NCI-H69 (cell line): ENCODE measurements at regions not wholly inside any gene's neighbourhood (a gene's known extent, or its start where the extent isn't known, plus 50 kb on each side); places are given as distances from the start of the nearest gene placed in this dataset.
A peak's percentile ranks its signal among the peaks of the same experiment; 100 is the strongest.

Experiments
- DNase-seq: peaks from one replicate; lab custom pipeline; 2025; lab: John Stamatoyannopoulos, UW

DNA sequence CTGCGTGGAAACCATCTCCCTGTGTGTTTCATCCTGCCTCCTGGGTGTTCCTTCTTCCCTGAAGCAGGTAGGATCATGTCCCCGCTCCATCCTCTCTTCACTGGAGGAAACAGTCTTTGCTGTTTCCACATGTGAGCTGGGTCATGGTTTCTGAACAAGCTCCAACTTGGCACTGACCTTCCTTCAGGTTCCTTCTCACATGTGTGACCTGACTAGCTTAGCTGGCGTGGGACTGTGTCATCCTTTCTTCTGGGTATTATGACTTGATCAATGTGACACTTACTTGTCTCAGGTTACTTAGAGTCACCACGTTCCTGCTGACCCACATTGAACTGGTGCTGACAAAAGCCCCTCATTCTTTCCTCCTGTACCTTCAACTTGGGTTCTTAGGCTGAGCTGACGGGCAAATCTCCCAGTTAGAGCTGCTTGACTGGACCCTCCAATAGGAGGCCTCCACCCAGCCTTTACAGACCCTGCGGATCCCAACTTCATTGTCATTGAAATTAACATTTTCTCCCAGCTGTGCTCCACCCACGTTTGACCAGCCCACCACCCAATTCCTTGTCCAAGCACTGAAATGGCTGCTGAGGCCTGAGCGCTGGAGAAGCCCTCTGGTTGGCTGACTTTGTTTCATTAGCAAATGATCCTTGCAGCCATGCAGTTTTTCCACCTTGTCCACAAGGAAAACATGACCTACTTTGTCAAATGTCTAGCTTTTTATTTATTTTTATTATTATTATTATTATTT lies 128.1 kb downstream of the DDX1 start:
- no peak for DNase-seq

DNA sequence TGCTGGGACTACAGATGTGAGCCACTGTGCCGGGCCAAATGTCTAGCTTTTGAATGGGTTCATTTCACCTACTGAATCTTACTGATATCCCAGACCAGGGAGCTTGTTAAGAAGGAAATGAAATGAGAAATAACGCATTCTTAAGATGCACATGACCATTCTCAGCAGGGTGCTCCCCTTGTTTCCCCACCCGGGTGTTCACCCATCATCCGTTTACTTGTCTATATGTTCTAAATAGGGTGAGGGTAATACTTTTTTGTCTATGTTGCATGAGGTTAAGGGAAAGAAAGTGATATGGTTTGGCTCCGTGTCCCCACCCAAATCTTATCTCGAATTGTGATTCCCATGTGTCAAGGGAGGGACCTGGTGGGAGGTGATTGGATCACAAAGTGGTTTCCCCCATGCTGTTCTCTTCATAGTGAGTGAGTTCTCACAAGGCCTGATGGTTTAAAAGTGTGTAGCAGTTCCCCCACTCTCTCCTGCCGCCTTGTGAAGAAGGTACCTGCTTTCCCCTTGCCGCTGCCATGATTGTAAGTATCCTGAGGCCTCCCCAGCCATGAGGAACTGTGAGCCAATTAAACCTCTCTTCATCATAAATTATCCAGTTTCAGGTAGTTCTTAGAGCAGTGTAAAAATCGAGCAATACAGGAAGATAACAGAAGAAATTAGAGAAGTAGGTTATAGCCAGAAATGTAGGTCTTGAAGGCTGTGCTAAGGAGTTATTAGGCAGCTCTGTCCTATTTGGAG lies 129.1 kb downstream of the DDX1 start:
- no peak for DNase-seq

DNA sequence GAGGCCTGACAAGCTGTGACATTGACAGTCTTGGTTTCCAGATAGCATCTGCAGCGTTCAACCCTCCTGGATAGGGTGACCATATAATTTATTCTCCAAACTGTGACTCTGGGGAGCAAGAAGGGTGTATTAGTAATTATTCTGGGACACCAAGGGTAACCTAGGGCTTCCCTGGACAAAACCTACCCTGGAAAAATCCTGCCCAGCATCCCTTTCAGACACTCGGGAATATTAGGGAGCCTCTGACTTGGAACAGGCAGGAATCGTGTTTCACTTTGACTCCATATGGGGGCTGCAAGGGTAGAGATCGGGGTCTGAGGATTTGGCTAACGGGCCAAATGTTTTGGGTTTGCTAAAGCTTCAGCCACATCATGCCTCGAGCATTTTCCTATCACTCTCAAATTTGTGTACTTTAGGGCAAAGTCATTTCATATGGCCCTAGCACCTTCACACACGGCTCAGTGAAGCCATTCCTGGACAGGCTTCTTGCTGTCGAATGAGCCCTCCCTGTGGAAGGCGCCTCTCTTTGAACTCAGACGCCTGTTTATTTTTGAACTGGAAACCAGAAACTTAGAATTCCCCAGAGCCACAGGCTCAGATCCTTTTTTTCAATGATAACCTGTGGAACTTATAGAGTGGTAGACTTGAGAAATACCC lies 129.9 kb downstream of the DDX1 start:
- DNase-seq, result no peak

DNA sequence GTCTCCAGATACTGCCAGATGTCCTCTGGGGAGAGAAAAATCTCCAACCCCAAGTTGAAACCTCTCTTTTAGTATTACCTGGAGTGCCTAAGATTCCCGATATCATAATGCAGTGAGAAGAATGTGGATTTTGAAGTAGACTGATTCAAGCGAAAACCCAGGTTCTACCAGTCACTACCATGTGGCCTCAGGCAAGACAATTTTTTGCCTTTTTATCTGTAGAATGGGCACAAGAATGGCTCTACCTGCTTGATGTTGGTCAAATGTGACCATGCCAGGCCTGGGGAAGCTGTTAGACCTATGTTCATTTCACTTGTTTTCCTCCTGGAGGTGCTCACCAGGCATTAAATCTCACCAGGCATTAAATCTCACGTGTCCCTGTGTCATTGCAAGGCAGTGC lies 131.3 kb downstream of the DDX1 start:
- no peak for DNase-seq

DNA sequence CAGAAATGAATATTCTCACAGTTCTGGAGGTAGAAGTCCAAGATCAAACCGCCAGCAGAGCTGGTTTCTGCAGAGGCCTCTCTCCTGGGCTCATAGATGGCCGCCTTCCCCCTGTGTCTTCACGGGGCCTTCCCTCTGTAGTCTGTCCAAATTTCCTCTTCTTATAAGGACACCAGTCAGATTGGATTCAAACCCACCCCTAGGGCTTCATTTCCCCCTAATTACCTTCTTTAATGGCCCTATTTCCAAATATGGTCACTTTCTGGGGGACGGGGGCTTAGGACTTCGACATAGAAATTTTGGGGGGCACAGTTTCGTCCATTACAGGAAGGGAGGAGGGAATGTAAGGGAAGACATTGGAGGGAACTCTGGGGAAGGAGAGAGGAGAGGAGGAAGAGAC lies 132.6 kb downstream of the DDX1 start:
- DNase-seq, result no peak

DNA sequence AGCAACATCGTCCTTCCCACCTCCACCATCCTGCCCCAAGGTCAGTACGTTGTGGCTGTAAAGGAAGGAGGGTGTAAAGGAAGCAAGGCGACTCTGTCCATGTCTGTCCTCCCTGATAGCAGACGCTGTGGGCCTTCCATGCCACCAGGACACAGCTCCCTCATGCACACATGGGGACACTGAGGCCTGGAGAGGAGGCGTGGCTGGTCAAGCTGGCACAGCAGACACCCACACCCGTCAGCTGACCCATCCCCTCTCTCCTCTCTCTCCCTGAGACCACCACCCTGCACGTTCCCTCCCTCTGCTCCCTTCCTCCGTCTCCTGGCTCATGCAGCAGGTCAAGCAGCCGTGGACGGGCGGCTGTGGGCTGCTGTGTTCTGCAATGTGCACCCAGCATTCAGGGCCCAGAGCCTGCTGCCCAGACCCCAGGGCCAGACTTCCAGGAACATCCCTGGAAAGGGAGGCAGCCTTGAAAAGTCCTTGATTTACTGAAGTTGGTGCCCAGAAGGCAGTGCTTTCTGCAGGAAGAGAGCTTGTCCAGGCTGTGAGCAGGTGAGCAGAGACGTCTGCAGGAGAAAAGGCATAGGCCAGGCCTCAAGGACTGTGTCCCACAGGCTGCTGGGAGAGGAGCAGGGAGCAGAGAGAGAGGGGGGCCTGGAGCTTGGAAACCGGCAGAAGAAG lies 133.6 kb downstream of the DDX1 start:
- DNase-seq, result no peak

DNA sequence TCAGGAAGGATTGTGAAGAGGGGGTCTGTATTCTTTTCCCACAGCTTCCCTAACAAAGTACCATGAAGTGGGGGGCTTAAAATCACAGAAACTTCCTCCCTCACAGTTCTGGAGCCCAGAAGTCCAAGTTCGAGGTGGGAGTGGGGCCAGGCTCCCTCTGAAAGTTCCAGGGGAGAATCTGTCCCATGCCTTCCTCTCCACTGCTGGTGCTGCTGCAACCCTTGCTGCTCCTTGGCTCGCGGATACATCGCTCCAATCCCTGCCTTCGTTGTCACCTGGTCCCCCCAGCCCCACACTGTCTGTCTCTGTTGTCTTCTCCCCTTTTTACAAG lies 134.1 kb downstream of the DDX1 start:
- no peak for DNase-seq

DNA sequence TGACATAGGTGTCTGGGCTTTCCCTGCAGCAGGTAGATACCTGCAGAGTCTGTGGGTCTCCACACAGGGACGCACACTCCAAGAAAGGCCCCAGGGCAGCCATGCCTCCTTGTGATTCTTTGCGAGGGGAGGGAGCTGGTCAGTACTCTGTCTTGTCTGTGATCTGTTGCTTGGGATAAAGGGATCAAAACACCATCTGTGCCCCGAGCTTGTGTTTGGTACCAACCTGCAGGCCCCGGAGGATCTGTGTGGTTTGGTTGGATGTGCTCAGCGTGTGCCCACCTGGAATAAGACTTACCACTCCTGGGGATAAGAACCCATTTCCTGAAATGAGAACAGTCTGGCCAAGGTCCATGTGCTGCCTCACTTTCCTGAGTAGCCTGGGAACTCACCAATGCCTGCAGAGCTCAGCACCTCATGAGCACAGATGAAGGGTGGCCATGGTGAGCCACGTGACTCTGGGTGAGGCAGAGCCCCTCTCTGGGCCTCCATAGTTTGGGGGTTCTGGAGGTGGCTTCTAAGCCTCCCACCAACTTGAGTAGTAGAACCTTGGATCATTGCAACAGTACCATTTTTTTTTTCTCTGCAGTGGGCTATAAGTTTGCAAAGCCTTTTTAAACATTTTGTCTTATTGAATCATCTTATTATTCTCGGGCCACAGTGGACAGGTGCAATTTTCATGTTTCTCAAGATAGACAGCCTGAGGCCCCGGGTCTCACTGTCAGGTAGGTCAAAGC lies 134.8 kb downstream of the DDX1 start:
- DNase-seq, result no peak

DNA sequence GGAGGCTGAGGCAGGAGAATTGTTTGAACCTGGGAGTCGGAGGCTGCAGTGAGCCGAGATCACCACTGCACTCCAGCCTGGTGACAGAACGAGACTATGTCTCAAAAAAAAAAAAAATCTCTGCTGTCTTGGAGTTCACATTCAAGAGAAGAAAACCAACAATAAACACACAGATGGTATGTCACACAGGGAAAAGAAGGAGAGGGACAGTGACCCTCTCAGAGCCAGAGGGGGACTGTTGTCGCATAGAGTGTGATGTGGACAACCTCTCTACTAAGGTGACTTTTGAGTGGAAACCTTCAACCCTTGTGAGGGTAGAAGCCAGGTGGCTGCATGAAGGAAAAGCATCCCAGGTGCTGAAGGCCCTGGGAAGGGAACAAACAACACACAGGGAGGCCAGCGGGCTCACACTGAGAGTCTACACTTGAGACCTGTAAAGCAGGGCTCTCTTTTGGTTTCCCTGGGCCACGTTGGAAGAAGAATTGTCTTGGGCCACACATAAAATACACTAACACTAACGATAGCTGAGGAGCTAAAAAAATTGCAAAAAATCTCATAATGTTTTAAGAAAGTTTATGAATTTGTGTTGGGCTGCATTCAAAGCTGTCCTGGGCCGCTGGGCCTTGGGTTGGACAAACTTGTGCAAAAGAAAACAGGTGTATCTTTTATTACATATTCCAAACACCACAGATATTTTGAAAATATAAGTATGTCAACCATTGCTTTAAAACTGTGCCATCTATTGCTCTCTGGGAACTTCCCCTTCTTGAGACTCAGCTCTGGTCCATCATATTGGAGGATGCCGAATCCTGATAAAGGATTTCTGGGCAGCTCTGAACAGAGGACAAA lies 136.0 kb downstream of the DDX1 start:
- no peak for DNase-seq

DNA sequence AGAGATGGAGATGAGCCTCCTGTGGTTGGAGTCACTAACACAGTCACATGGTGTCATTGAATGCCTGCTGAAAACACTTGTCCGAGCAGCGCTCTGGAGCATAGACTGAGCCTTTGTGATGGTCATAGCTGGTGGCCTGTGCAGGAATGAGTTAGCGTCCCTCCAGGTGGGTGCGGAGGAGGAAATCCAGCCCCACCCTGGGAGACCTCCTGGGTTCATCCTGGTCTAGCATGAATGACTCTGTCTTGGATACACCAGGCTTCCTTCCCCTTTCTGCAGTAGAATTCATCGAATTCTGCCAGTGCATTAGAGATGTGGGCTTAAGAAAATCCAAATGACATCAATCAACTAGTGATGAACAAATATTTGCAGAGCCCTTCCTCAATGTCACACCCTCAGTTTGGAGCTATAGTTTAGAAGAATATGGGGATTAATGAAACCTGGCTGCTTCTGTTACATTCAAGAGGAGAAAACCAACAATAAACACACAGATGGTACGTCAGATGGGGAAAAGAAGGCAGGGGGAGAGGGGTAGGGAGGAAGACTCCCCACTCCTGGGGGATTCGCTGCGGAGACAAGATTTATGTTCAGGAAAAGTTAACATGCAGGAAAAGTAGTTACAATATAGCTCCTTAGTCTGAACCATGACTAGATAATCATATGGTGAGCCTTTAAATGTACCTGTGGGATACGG lies 136.7 kb downstream of the DDX1 start:
- DNase-seq, result peak; percentile 1

DNA sequence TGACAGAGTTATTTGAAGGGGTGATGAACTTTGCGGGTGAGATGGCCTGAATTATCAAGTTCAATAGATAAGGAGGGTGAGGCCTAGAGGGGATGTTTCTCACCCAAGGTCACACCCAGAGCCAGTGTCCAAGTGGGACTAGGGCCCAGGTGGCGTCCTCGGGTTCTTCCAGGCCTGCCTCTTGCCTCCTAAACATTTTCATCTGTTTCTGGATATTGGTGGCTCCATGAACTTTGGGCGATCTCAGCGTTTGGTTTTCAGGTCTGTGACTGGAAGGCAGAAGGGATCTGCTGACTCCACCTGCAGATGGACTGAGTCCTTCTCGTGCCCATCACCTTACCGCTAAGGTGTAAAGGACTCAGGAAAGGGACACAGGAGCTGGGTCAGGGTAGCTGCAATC lies 137.3 kb downstream of the DDX1 start:
- DNase-seq, result no peak

DNA sequence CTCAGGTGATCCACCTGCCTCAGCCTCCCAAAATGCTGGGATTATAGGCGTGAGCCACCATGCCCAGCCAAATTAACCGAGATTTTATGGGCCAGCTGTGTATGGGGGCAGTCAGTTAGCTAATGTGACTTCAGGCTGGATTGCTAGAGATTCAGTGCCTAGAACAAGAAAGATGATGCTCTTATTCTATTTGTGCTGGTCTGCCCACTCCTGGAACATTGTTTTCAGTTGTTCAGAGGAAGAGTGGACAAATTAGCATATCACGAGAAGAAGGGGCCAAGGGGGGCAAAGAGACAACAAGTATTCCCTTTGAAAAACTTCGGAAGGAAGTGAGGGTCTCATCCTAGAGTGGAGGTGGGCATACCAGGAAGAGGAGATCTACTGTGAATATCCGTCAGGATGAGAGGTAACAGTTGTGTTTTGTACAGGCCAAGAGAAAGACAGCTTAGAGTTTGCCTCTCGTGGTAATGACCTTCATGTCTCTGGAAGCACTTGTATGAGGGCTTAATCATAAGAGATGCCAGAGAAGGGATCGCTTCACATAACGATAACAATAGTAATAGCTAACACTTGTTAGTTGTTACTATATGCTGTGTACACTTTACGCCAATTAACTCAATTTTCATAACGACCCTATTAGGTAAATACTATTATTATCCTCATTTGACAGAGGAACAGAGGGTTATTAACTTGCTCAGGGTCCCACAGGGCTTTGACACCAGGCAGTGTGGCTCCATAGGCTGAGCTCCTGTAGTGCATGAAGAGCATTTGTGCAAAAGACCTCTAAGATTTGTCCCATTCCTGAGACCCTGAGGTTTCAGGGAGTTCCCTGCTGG lies 138.3 kb downstream of the DDX1 start:
- peak; percentile 88 for DNase-seq

DNA sequence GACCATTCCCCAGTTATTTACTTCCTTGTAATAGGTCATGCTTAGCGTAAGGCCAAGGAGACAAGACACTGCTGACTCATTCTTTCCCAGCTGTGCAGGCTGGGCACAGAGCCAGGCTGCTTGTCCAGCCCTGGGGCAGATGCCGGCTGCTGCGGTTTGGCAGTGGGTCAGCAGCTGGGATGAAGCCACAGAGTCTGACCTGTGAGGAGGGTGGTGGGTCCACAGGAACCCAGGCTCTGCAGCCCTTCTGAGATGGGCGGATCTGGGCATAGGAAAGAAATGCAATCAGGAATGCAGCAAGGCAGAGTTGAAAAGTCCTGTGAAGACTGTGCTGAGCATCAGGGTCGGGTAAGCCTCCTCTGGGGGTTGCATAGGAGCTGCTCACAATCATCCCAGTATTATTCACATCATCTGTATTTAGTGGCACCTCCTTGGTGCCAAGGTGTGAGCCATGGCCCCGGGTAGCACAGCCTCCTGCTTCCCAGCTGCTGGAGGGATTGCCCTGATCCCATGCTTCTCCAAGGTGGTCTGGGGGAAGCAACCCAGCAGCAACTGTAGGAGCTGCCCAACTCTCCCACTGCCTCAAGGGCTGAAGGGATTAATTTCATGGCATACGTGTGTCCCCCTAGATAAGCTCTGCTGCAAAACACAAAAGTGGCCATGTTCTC lies 139.0 kb downstream of the DDX1 start:
- no peak for DNase-seq

DNA sequence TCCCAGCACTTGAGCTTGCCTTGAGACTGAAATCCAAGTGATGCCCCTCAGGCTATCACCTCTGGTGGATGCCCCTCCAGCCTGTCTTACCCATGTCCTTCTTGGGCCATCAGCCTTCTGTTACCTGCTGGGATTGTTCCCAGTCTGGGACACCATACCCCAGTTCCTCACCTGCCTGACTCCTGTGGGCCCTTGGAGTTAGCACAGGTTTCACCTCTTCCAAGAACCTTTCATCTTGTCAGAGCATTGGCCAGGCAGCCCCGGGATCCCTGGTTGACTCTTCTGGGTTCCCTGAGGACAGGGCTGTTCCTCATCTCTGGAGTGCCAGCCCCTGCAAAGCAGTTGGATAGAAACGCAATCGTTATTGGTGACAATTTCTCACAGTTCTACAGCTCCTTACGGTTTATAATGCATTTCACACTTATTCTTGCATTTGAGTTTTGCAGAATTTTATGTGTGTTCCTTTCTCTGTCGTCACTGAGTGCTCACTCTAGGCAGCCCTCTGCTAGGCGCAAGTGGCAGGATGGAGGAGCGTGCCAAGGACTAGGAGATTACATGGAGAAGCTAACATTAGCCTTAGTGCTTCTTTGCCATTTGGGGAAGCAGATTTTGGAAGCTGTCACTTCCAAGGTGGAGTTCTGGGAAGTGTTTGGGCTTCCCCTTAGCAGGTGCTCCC lies 139.7 kb downstream of the DDX1 start:
- no peak for DNase-seq

DNA sequence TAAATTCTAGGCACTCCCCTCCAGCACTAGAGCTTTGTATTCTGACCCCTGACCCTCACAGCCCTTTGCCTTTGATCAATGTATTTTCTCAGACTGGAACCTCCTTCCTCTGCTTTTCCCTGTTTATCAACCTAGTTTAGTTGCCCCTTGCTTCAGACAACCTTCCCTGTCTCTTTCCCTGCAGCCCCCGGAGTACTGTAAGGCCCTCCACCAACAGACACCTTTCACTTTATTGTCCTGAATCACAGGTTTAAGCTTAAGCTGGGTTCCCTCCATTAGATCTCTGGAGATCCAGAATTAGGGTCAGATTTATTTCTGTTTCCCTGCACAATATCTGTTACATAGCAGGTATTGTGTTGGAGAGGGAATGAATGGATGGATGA lies 140.2 kb downstream of the DDX1 start:
- DNase-seq, result no peak

DNA sequence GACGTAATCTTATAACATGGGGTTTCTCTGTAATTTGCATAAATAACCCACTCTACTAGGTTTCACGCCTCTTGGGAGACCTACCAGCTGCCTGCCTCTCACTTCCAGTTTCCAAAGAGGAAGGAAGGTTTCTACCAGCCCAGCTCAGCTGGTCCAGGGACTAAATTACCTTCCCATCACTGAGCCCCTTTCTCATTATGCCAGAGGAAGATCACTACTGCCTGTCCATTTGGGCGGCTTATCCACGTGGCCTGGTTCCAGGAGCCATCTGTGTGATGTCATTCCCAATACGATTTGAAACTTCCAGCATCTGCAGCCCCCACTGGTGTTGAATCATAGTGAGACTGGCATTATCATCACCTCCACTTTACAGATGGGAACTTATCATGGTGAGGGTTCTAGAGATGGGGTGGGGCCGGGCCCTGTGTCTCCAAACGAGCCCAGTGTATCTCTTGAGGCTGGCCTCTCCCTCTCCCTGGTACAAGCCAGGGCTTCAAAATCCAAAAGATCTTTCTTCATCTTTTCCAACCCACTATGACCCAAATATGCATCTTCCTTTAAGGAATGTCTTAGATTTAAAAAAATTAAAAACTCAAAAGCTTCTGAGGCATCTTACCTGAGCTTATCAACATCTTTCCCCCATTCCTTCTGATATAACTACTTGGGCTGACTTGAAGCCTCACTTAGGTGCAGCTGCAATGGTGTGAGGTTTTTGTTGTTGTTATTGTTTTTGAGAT lies 140.8 kb downstream of the DDX1 start:
- DNase-seq, result peak; percentile 1

DNA sequence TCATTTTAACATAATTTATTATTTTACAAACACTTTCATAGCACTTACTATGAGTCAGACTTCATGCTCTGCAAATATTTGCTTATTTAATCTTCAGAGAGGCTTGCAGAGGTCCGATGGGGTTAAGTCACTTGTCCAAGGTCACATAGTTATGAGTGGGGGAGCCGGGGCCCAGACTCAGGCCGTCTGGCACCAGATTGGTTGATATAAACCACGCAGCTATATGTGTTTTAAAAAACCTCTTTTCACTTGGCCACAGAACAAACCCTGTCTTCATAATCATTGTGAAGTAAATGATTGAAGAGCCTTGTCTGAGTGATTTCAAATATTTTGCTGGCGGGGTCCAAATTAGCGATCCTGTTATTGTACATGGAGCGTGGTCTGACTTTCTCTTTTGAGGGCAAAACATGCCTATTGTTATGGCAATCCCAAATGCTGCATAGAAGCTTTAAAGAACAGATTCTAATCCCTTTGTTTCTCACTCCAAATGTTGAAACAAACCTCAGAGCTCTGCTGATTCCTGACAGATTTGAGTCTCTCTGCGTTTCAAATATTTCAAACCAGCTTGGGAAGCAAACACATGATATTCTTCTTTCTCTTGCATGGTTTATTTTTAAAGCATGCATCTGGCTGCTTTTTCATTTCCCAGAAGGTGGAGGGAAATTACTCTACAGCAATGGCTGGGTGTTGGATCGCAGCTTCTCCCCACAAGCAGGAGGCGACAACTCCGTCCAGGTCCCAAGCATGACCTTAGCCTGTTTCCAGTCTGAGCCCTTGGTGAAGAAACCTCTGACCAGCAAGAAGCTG lies 142.4 kb downstream of the DDX1 start:
- no peak for DNase-seq
